HG03108 (cell line): ENCODE measurements at regions not wholly inside any gene's neighbourhood (a gene's known extent, or its start where the extent isn't known, plus 50 kb on each side); places are given as distances from the start of the nearest gene placed in this dataset.
"Not testable (repeated sequence)": the region's sequence is repeated elsewhere in the genome, so short reads cannot be mapped to it uniquely, and the experiment has no call there.

ENCODE experiments used
- ATAC-seq: cut with Tn5 transposase; IDR thresholded peaks from one replicate; pipeline ENCODE4 v1.9.1; 2021; ENCODE audit warnings: moderate library complexity; ENCODE audit not compliant: unreplicated experiment

DNA sequence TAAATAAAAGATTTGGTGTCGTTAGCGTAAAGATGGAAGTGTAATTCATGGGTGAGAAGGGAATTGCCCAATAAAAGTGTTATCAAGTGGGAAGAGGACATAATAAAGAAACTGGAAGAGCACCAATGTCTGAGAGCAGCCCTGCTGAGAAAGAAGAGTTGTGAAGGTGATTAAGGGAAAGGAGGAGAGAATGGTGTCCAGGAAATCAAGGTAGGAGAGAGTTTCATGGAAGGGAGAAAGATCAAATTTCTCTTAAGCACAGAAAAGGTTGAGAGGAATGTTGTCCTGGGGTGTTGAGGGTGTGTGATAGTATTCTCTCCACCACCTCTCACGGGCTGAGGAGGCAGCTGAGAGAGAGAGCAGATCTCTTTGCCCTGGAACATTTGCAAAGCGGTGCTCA, 339.7 kb downstream of the SATB1 start:
- ATAC-seq = no peak

GRCh38 chr3:18083273-18083590, 340.8 kb upstream of the TBC1D5 start:
- not testable (repeated sequence) for ATAC-seq

DNA sequence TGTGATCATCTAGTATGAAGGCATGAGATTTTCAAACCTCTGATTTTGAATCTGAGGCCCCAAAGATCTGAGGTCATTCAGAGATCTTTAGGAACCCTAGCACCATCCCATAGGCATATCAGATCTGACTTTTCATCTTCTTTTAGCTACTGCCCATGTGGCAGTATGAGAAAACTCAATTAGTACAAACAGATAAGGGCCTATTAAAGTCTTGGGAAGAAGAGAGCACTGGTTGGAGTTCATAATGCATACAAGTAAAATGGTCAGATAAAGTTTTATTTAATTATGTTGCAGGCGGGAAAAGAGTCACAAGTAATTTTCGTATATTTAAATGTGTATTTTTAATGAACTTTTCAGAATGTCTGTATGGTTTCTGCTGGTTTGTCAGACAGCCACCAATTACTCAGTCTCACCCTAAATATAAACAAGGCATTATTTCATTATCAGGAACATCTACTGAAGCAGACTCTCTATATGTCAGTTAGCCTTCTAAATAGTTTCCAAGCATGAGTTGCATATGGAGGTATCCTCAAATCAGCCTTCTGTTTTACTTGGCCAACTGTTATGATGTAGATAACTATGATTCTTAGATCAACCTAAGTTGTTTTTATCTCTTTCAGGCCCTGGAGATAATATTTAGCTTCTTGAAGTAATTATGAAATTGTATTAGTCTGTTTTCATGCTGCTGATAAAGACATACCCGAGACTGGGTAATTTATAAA, 340.3 kb upstream of the TBC1D5 start:
- ATAC-seq = no peak

DNA sequence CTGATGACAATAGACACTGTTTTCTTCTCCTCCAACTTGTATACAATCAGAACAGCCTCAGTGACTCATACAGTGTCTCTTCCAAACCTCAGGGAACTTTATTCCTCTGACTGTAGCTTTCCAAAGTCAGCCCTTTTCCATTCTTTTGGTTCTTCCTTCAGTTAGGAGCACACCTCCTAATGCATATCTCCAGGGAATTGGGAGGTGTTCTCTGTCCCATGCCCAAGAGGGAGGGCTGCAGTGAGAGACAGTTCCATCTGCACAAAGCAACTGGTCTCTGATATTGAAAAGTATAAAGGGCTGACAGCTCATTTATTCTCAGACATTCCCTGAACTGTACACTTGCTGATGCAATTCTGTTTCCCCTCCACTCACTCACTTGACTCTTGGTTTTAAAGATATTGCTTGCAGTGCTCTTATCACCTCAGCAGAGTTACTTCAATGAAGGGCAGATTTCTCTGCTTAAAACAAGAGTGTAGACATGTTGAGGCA, 337.8 kb upstream of the TBC1D5 start:
- no peak for ATAC-seq

- ATAC-seq = no peak
Observed at GRCh38 chr3:18079739-18080138, 337.3 kb upstream of the TBC1D5 start.

GRCh38 chr3:18079062-18079461, 336.6 kb upstream of the TBC1D5 start:
- no peak for ATAC-seq

DNA sequence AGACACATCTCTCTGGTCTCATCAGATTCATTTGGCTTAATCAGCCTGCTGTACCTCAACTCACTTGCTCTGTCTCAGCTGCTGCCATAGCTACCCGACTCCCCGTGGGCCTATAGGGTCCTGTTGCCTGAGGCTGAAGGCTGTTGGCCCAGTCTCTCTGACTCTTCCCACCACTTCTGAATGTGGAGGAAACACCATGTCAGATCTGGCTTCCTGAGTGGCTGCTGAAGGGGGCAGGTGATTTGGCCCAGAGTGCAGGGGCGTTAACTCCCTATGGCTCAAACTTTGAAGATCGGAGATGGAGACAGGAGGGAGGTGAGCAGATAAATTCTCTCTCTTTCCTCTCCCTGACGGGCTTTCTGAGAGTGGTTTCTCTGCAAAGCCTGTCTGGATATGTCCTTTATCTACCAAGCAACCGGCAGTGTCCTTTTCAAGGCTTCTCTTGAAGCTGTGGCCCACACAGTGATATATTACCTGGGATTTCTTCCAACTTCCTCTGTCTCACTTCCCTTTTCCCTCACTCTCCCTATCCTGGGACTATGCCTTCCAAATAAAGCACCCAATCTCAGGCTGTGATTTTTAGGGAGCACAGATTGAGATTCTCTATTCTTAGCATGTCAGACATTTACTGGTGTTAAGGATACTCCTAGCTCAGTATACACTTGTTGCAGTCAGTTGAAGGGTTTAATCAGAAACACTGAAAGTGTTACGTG, 334.9 kb upstream of the TBC1D5 start:
- ATAC-seq = no peak

GRCh38 chr3:18076301-18076700, 333.9 kb upstream of the TBC1D5 start:
- no peak for ATAC-seq

DNA sequence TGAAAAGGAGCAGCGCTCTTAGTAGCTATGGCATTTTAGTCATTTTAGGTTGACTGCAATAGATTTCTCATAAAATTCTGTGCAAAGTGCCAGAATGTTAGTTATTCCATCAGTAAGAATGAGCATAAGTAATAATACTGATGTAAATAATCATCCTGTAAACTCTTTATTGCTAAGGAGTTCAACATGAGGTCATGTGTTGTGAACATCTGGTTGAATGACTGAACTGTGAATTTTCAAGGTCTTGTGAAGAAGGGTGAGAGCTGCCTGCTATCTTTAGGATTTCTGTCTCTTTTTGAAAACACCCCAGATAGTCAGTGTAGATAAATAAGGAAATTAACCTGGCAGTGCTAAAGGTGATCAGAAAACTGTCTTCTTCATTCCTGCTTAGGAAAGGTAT, 333.4 kb upstream of the TBC1D5 start:
- ATAC-seq = no peak

DNA sequence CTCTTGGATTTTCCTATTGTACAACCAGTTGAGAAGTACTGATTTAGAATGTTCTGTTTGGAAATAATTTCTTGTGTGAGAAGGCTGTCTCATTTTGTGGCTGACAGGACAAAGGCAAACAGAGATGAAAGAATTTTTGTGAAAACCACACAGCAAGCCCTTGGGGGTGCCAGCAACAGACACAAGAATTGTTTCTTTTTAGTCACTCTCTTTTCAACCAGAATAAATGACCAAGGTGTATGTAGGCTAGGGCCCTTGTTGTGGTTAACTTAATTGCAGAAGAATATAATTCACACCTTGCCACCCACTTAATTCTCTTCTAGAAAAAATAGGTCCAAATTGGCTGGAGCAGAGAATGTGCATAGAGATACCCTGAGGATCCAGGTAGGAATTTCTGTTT, 329.4 kb upstream of the TBC1D5 start:
- no peak for ATAC-seq

DNA sequence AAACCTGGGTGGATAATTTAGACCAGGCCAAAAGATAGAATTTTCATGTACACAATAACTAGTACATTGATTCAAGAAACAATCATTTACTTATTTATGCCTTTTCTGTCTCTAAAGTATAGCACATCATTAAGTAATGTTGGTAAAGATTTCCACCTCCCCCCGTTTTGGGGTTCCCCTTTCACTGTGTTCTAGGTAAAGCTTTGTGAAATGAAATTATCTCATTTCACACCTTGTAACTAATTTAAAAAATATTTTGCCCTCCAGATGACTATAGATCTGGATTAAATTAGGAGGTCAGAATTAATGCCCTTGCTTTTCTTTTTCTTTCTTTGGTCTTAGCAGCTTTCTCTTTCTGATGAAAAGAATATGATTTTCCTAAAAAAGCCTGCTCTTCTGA, 328.5 kb upstream of the TBC1D5 start:
- no peak for ATAC-seq

- no peak for ATAC-seq
Observed at GRCh38 chr3:18070231-18070630, 327.8 kb upstream of the TBC1D5 start.

DNA sequence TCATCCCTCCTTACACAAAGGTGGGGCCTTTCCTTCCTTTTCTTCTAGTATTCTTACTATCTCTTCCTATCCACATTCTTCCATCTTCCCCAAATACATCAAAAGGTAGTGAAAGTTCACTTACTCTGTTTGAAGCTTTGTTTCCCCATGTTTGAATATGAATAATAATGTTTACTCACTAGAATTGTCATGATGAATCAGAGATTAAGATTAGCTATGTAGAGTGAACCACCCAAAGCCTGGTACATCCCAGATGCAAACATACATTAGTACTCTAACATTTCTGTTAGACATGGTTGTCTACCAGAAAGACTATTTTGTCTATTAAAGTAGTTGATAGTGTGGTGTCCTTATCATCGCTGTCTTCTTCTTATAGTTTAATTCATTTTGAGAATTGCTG, 327.1 kb upstream of the TBC1D5 start:
- no peak for ATAC-seq

GRCh38 chr3:18066899-18067582, 324.6 kb upstream of the TBC1D5 start:
- no peak for ATAC-seq

DNA sequence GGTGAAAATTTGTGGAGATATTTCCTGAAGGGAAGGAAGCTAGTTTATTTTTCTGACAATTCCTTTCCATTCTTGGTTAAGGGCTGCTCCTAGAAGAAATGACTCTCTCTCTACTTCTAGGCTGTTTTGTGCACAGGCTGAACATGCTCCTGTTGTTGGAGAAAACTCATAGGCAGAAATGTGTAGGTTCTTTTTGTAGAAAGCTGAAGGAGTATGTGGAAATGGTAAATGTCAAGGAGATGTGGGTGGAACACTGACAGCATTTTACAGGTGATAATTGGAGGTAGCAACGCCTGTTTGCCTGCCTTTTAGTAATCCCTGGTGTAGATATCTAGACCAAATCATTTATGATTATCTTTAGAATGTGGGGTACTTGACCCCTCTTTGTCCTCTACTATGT, 322.2 kb upstream of the TBC1D5 start:
- ATAC-seq = no peak

- ATAC-seq = no peak
Observed at GRCh38 chr3:18062657-18063025, 320.2 kb upstream of the TBC1D5 start.

- ATAC-seq = no peak
Observed at GRCh38 chr3:18061737-18062656, 319.6 kb upstream of the TBC1D5 start.

- no peak for ATAC-seq
Observed at GRCh38 chr3:18058666-18059065, 316.2 kb upstream of the TBC1D5 start.

- ATAC-seq = no peak
Observed at GRCh38 chr3:18057471-18058091, 315.1 kb upstream of the TBC1D5 start.

DNA sequence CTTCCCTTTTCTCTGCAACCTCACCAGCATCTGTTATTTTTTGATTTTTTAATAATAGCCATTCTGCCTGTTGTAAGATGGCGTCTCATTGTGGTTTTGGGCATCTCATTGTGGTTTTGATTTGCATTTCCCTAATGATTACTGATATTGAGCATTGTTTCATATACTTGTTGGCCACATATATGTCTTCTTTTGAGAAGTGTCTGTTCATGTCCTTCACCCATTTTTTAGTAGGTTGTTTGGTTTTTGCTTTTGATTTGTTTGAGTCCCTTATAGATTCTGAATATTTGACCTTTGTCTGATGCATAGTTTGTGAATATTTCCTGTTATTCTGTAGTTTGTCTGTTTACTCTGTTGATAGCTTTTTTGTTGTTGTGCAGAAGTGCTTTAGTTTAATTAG, 312.2 kb upstream of the TBC1D5 start:
- ATAC-seq = no peak

DNA sequence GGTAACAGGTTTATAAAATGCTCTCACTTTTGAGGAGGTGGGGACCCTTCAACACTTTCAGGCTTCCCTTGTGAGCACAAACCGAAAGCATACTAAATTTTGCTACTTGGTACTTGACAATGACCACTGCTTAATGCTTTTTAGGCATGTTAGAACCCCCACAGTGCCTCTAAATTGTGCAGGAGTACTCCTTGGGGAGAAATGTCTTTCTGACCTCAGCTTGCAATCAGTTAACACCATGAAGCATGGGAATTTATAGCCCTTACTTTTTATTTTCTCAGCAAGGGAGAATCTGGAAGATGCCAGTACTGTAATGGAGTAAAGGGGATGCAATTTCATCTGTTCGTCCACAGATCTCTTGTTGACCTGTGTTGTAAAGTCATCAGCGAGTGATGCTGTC, 308.9 kb upstream of the TBC1D5 start:
- no peak for ATAC-seq
